NCI-H748 treated with DMSO at 0.1 percent for 48 hours (cell line): ENCODE measurements at regions not wholly inside any gene's neighbourhood (a gene's known extent, or its start where the extent isn't known, plus 50 kb on each side); places are given as distances from the start of the nearest gene placed in this dataset.
"Not testable (repeated sequence)": the region's sequence is repeated elsewhere in the genome, so short reads cannot be mapped to it uniquely, and the experiment has no call there.

Experiments
- DNase-seq: peaks from one replicate; lab custom pipeline; 2025; lab: John Stamatoyannopoulos, UW

DNA sequence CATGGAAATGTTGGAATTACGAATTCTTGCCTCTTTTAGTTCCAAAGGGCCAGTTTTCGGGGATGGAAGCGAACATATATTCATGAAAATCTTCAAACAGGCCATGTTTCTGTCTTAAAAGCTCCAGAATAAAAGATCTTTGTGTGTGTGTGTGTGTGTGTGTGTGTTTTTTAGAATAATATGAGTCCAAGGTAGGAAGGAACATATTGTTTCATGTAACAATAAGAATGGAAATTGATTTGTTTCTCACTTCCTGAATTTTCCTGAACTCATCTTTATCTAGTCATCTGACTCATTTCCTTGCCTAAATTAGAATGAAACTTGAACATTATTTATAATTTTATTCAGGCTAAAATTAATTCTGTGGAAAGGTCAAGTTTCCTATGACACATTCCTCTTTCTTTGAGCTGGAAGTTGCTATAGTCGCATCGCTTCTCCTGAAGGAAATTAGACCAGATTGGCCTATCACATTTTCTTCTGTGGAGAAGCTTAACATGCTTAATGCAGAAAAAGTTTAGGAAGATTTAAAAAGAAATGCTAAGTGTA, 805.1 kb upstream of the ADAMTS5 start:
- no peak for DNase-seq

DNA sequence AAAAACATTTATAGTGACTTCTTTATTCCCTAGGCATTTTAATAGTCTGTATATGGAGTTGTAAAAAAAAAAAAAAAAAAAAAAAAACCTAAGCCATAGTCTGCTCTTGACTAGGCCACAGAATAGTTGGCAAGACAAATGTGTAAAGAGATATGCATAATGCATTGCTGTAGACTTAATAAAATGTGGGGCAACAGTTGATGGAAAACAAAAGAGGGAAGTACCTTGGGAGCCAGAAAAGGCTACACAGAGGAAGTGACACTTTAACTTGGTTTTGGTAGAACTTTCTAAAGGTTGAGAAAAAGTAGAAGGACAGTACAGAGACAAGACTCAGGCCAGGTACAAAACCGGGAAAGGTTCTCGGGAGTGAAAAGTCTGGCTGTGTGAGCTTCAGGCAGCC, 802.9 kb upstream of the ADAMTS5 start:
- DNase-seq: no peak

DNA sequence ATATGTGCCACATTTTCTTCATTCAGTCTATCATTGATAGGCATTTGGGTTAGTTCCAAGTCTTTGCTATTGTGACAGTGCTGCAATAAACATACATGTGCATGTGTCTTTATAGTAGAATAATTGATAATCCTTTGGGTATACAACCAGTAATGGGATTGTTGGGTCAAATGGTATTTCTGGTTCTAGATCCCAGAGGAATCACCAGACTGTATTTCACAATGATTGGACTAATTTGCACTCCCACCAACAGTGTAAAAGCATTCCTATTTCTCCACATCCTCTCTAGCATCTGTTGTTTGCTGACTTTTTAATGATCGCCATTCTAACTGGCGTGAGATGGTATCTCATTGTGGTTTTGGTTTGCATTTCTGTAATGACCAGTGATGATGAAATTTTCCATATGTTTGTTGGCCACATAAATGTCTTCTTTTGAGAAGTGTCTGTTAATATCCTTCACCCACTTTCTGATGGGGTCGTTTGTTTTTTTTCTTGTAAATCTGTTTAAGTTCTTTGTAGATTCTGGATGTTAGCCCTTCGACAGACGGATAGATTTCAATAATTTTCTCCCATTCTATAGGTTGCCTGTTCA, 801.3 kb upstream of the ADAMTS5 start:
- DNase-seq: not testable (repeated sequence)

DNA sequence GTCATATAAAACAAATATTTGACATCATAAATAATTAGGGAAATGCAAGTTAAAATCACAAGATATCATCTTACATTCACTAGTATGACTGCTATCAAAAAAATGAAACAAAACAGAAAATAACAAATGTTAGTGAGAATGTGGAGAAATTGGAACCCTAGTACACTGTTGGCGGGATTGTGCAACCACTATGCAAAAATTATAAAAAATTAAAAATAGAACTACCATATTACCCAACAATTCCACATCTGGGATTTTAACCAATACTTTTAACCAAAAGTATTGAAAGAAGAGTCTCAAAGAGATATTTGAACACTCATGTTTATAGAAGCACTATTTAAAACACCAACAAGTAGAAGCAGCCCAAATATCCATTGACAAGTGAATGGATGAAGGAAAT, 797.2 kb upstream of the ADAMTS5 start:
- DNase-seq: no peak

DNA sequence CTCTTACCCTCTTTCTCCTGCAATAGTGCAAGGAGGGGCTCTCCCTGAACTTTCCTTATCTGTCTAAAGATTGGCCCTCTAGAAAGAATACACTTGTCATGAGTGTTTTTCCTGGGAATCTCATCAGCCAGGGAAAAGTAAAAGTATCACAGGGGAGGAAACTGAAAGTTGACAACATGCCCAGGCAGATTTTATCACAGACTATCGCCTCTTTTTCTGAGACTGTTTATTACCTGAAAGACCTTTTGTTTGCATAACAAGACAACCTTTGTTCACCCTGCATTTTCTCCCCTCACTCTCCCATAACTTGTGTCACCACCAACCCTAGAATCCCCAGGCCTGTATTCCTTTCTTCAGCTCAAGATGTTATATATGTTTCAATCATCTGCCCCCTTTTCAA, 794.7 kb upstream of the ADAMTS5 start:
- no peak for DNase-seq

DNA sequence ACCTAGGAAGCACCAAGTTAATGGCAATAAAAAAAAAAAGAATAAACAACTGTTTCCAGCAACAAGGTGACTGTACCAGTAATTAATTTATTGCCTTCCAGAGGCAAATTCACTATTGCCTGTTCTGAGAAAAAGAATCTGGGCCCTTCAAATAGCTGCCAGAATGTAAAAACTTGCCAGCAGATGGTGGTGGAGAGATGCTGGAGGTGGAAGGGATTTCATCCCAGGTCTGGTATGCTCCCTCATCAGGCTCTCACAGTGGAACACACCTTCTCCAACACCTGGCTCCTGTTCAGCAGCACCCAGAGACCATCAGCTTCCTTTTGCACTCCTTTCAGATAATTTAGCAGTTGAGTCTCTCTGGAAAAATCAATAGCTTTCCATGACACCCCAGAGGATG, 792.9 kb upstream of the ADAMTS5 start:
- no peak for DNase-seq

DNA sequence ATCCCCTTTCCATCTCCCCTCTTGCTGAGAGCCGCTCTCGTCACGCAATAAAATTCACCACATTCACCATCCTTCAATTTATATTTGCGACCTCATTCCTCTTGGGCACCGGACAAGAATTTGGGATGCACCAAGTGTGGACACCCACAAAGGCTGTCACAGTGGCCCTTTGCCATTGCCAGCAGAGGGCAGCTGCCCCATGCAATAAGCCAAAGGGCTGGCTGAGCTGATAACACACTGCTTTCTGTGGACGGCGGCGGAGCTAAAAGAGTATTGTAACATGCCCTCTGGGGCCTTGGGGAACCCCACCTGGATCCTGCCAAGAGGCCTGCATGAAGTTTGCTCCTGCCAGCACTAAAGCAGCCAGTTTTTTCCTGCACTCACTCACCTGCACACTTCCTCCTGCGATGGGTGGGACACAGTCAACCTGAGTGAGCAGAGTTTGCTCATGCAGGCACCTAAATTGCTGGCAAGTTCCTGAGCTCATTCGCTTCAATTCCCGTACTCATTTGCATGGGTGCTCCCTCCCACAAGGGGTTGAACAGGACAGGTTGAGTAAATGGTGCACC, 792.3 kb upstream of the ADAMTS5 start:
- no peak for DNase-seq

DNA sequence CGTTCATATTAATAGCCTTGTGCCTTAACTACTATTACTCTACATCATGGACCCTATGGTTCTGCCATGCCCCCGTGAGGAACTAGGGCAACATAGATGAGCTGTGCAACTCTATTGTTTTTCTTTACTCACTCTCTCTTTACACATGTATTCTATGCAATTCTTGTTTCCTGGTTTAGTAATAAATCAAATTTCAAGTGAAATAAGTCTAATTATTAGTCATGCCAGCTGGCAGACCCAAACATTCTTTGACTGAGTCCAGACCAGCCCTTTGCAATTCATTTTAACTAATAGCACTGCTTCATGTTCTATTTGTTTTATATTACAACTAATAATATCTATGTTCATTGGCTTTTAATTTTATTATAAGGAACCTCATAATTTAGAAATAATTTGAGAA, 789.3 kb upstream of the ADAMTS5 start:
- DNase-seq: no peak

DNA sequence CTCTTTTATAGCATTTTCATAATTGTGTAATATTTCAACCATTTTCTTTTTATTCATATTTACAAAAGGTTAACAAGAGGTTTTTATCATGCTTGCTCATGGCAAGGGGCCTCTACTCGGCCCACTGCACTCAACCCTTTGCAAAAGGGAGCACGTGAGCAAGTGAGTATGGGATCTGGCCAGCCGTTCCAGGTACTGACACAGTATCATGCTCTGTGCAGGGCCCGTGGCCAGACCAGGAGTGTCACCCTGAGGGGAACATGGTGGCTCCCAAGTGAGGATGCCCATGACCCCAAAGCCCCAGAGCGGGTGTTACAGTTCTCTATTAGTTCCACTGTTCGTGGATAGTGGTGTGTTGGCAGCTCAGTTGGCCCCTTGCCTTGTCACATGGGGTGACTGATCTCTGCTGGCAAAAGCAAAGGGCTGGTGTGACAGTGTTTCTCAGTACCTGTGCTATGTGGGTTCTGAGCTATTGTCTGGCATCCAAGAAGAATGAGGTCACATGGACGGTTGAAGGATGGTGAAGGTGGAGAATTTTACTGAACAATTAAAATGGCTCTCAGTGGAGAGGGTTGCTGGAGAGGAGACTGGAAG, 777.2 kb upstream of the ADAMTS5 start:
- DNase-seq: no peak

DNA sequence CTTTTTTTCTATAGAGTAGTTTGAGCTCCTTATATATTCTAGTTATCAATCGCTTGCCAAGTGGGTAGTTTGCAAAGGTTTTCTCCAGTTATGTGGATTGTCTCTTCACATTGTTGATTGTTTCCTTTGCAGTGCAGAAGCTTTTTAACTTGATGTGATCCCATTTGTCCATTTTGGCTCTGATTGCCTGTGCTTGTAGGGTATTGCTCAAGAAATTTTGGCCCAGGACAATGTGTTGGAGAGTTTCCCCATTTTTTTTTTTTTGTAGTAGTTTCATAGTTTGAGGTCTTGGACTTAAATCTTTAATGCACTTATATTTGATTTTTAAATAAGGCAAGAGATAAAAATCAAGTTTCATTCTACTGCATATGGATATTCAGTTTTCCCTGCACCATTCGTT, 774.8 kb upstream of the ADAMTS5 start:
- DNase-seq: no peak

DNA sequence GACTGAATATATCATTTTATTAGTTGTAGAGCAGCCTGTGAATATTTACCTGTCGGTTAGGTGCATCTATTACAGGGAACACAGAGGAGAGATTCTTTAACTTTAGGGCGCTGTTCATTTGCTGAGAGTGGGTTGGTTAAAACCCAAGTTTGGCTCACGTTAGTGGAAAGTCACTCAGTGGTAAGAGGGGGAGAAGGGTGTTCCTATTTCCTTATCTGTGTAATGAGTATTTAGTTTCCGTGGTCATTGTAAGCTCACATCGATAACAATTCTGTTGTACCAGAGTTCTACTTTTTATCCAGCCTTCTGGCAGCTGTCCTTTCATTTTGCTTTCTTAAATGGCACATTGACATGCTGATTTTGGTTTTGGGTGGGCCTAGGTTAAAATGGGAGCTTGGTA, 773.2 kb upstream of the ADAMTS5 start:
- no peak for DNase-seq

DNA sequence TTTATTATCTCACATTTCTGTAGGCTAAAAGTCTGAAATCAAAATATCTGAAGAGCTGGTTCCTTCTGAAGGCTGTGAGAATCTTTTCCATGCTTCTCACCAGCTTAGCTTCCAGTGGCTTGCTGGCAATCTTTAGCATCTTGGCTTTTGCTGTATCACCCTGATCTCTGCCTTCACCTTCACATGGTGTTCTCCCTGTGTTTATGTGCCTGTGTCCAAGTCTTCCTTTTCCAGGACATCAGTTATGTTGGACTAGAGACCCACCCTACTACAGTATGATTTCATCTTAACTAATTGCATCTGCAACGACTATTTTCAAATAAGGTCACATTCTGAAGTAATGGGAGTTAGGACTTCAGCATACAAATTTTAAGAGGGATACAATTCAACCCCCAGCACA, 772.3 kb upstream of the ADAMTS5 start:
- no peak for DNase-seq

DNA sequence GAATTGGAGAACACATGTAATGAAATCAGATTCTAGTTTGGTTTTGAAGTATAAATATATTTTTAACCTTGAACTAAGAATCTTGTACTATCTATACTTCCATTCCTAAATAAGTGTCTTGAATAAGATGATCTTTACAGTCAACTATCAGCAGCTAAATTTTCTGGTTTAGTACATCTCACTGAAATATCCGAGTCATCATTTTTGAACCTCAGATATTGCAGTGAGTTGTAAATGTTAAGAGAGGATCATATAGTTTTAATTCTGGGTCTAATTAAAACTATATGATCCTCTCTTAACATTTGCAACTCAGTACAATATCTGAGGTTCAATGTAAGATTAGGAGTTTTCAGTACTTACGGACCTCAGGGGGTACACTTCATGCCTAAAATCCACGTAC, 768.8 kb upstream of the ADAMTS5 start:
- no peak for DNase-seq

DNA sequence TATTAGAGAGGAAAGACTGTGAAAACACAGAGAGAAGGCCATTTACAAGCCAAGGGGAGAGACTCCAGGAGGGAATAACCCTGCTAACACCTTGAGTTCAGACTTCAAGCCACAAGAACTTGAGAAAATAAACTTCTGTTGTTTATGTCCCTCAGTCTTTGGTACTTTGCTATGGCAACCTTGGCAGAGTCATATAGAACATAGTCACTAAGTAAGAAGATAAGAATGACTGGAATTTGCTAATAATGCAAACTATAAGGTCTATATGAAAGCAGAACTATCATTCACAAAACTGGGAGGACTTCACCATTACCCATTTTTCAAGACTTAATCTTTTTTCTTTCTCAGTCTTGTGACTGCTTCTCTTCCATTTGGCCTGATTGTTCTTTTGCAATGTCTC, 767.3 kb upstream of the ADAMTS5 start:
- DNase-seq: no peak

DNA sequence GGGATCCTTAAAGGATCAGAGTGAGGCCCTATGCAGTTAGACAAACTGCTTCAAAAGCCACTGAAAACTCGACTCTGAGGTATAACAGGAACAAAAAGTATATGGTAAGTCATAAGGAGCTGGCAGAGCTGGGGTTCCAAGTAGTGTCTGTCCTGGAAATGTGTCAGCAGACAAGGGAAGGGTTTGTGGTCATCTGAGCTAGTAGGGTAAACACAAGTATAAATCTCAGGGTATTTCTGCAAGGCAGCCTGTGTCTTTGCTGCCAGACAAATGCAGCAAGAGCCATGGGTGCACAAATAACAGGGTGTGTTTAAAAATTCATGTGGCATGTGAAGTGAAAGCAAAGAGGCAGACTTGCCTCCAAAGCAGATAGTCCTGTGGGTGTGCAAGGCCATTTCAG, 759.0 kb upstream of the ADAMTS5 start:
- no peak for DNase-seq

DNA sequence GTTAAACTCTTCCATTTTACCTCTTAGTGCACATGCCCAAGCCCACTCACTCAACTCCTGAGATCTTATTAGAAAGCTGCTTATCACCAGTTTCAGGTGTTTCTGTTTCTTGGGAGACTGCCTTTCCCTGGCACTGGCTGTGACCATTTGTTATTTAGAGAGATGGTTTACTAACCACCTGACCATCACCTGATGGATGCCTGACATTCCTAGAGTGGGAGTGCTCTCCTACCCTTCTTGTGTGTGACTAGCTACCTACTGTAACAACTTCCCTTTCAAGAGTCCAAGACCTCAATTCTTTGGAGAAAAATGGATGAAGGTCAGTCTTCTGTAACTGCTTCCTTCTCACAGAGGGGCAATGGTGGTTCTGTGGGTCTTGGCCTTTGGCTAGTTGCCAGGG, 755.2 kb upstream of the ADAMTS5 start:
- DNase-seq: no peak

DNA sequence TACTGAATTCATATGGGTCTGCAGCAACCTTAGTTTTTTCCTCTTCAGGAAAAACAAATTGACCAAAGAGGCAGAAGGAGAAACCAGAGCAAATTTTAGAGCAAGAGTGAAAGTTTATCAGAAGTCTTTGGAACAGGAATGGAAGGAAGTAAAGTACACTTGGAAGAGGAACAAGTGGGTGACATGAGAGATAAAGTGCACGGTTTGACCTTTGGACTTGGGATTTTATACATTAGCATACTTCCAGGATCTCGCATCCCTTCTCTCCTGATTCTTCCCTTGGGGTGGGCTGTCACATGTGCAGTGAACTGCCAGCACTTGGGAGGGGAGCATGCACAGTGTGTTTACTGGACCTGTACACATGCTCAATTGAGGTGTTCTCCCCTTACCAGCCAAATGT, 754.8 kb upstream of the ADAMTS5 start:
- DNase-seq: no peak

DNA sequence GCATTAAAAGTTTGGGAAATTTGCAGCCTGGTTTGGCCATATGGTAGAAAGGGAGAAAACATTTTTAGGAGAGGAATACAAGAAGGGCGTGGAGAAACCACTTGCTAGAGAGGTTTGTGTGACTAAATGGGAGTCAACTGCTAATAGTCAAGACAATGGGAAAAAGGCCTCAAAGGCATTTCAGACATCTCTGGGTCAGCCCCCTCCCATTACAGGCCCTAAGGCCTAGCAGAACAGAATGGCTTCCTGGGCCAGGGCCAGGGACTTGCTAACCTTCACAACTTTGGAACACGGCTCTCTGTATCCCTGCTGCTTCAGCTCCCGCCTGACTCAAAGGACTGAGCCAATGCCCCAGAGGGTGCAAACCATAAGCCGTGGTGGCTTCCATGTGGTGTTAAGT, 752.3 kb upstream of the ADAMTS5 start:
- no peak for DNase-seq

DNA sequence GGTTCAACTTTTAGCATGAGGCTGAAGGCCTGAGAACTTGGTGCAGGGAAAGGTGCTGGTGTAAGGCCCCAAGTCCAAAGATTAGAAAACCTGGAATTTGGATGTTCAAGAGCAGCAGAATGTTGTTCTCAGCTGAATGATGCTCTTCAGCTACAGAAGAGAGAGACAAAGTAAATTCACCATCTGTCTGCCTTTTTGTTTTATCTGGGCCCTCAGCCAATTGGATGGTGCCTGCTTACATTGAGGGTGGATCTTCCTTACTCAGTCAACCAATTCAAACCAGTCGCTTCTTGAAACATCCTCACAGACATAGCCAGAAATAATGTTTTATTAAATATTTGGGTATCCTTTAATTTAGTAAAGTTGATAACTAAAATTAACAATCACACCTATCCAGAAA, 748.2 kb upstream of the ADAMTS5 start:
- DNase-seq: no peak

DNA sequence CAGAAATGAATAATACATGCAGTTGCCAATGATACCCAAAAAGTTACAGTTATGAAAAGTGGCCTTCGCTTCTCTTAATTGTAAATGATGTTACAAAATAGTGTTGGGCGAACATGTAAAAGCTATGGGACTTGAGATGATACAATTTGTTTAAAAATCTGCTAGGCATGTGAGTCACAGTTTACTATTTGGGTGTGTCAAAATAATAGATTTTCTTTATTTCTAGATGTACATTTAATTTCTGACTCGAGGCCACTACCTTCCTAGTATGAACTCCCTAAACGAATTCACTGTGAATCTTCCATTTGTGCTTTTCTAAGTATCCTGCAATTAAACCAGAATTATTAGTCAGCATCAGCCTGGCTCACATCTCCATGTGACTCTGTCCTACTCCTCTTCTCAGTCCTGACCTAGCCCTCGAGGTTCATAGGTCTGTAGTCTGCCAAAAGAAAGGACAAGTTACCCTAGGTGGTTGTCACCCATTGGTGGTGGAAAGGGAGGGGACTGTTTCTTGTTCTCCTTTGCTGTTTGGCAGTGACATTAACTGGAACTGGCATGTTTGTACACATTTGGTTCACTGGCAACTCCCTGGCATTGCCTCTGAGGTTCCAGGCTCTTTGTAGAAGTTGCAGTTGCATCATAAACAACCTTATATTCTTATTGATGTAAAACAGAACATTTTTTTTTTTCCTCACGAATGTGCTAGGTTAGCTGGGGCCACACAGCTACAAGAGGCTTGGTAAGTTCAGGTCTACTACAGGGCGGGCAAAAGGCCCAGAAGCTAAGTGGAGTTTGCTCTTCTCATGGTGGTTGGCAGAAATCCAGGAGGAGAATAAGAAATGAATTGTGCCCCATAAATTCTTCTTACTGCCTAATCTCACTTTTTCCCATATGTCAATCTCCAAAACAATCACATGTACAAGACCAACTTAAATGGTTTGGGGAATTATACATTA, 746.5 kb upstream of the ADAMTS5 start:
- no peak for DNase-seq

DNA sequence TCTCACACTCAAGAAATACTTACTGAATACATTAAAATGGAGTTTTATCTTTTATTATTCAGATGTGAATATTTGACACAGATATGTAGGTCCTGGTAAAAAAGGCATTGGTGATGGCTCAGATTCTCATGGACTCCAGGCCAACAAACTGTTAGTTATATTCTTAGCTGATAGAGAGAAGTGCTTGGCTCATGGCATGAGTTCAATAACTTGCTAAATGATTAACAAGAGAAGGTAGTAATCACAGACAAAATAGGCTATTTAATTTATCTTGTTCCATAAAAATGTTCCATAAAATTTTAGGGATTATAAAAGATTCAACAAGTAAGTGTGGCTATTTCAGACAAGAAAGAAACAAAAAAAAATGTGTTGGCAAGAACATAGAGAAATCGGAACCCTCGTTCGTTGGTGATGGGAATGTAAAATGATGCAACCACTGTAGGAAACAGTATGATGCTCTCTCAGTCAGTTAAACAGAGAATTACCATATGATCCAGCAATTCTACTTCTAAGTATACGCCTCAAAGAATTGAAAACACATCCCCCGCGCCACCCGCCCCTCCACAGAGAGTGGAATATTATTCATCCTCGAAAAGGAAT, 737.8 kb upstream of the ADAMTS5 start:
- no peak for DNase-seq

DNA sequence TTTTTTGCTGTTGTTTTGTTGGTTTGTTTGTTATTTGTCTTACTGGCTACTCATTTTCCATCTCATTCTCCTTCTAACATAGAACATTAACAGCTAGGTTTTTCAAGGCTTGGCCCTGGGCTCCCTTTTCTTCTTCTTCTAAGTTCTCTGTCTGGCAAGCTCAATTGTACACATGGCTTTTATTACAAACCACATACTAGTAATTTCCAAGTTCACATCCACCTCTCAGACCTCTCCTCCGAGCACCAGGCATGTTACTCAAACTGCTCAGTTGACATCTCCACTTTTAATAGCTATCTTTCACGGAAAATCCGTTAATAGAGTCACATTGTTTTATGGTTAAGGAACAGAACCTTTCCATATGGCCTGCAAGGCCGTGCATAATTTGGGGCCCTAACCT, 736.9 kb upstream of the ADAMTS5 start:
- no peak for DNase-seq
